Transverse colon (tissue), 3 donors: ENCODE measurements at regions not wholly inside any gene's neighbourhood (a gene's known extent, or its start where the extent isn't known, plus 50 kb on each side); places are given as distances from the start of the nearest gene placed in this dataset.

Source experiments
- EP300 ChIP-seq: sonication (generic); formaldehyde crosslinking; IDR thresholded peaks from one replicate; pipeline ENCODE4 v1.6.1; 2017; ENCODE audit warnings: antibody characterized with exemption, low read depth
- POLR2A ChIP-seq: fragments of 450-650 bp; IDR thresholded peaks from one replicate; pipeline ENCODE4 v1.6.1; 2016; ENCODE audit warnings: antibody characterized with exemption, mild to moderate bottlenecking, moderate library complexity
- TF ChIP-seq, protein P1 (sequence below), 5 experiments: fragments of 200-600 bp in 3 of 5; fragments of 450-650 bp in 2 of 5; sonication (generic) in 3 of 5; IDR thresholded peaks; 1 replicate in 2 of 5; 2 replicates in 3 of 5; pipeline ENCODE4 v1.5.1; 2016 to 2017; ENCODE audit warnings: antibody characterized with exemption in 5 of 5, inconsistent platforms in 3 of 5, mild to moderate bottlenecking in 2 of 5, moderate library complexity in 1 of 5

- TF ChIP-seq, protein P1, sequence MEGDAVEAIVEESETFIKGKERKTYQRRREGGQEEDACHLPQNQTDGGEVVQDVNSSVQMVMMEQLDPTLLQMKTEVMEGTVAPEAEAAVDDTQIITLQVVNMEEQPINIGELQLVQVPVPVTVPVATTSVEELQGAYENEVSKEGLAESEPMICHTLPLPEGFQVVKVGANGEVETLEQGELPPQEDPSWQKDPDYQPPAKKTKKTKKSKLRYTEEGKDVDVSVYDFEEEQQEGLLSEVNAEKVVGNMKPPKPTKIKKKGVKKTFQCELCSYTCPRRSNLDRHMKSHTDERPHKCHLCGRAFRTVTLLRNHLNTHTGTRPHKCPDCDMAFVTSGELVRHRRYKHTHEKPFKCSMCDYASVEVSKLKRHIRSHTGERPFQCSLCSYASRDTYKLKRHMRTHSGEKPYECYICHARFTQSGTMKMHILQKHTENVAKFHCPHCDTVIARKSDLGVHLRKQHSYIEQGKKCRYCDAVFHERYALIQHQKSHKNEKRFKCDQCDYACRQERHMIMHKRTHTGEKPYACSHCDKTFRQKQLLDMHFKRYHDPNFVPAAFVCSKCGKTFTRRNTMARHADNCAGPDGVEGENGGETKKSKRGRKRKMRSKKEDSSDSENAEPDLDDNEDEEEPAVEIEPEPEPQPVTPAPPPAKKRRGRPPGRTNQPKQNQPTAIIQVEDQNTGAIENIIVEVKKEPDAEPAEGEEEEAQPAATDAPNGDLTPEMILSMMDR (IDR thresholded peaks at IDR 0.05), result no peak
- no peak for TF ChIP-seq EP300
- no peak for TF ChIP-seq POLR2A
These were observed 57.1 kb upstream of the TCF20 start for GRCh38 chr22:42327462-42328129.
